Ascending aorta (tissue), 2 donors: ENCODE measurements at regions not wholly inside any gene's neighbourhood (a gene's known extent, or its start where the extent isn't known, plus 50 kb on each side); places are given as distances from the start of the nearest gene placed in this dataset.

Experiments
- DNase-seq, 2 donors: peaks; one replicate each; pipeline ENCODE4 v3.0.0-alpha.2; 2019; ENCODE audit warnings: low spot score in 2 of 2
- H3K27ac ChIP-seq, 2 donors: fragments of 200-600 bp; sonication (generic); one replicate each; pipeline ENCODE4 v1.5.1; 2016 to 2017; ENCODE audit warnings: mild to moderate bottlenecking in 1 of 2
- H3K27me3 ChIP-seq: fragments of 200-600 bp; sonication (generic); one replicate; pipeline ENCODE4 v1.5.1; 2017
- H3K36me3 ChIP-seq, 2 donors: fragments of 200-600 bp; sonication (generic); one replicate each; pipeline ENCODE4 v1.5.1; 2016
- H3K4me1 ChIP-seq, 2 donors: fragments of 200-600 bp; sonication (generic); one replicate each; pipeline ENCODE4 v1.5.1; 2016 to 2017; ENCODE audit warnings: mild to moderate bottlenecking in 1 of 2
- H3K4me3 ChIP-seq, 2 donors: fragments of 200-600 bp; sonication (generic); one replicate each; pipeline ENCODE4 v1.5.1; 2016 to 2017; ENCODE audit warnings: mild to moderate bottlenecking in 1 of 2
- H3K9me3 ChIP-seq, 2 donors: fragments of 200-600 bp; sonication (generic); one replicate each; pipeline ENCODE4 v1.5.1; 2016
- intact Hi-C: fragments of 100-400 bp; cut with DNase I; formaldehyde crosslinking; loops from one replicate; pipeline ENCODE4 v1.15.1; 2023
- TF ChIP-seq, protein P1 (sequence below), 3 experiments: fragments of 200-600 bp in 2 of 3; fragments of 450-650 bp in 1 of 3; sonication (generic) in 2 of 3; IDR thresholded peaks; one replicate each; pipeline ENCODE4 v1.5.1; 2016 to 2019; ENCODE audit warnings: antibody characterized with exemption in 3 of 3, mild to moderate bottlenecking in 1 of 3, moderate library complexity in 1 of 3

DNA sequence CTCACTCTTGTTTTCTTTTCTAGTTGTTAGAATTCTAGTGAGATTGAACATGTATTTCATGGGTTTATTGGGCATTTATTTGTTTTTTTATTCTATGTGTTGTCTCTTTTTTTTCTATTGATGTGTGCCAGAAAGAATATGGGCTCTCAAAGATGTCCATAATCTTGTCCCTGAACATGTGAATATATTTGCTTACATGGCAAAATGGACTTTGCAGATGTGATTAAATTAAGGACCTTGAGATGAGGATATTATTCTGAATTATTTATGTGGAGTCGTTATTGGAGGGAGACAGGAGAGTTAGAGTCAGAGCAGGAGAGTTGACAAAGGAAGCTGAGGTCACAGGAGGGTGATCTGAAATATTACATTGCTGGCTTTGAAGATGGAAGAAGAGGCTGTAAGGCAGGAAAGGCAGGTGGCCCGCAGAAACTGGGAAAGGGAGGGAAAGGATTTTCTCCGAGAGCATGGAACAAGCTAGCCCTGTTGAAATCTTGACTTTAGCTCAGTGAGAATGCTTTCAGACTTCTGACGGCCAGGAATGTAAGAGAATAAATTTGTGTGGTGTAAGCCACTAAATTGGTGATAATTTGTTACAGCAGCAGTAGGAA, 82.8 kb downstream of the NABP1 start:
- no peaks in the 10 kb centered on the region for H3K27me3 ChIP-seq
- intact Hi-C loops: no loop called here
- TF ChIP-seq, protein P1, sequence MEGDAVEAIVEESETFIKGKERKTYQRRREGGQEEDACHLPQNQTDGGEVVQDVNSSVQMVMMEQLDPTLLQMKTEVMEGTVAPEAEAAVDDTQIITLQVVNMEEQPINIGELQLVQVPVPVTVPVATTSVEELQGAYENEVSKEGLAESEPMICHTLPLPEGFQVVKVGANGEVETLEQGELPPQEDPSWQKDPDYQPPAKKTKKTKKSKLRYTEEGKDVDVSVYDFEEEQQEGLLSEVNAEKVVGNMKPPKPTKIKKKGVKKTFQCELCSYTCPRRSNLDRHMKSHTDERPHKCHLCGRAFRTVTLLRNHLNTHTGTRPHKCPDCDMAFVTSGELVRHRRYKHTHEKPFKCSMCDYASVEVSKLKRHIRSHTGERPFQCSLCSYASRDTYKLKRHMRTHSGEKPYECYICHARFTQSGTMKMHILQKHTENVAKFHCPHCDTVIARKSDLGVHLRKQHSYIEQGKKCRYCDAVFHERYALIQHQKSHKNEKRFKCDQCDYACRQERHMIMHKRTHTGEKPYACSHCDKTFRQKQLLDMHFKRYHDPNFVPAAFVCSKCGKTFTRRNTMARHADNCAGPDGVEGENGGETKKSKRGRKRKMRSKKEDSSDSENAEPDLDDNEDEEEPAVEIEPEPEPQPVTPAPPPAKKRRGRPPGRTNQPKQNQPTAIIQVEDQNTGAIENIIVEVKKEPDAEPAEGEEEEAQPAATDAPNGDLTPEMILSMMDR (IDR thresholded peaks at IDR 0.05): no peak

DNA sequence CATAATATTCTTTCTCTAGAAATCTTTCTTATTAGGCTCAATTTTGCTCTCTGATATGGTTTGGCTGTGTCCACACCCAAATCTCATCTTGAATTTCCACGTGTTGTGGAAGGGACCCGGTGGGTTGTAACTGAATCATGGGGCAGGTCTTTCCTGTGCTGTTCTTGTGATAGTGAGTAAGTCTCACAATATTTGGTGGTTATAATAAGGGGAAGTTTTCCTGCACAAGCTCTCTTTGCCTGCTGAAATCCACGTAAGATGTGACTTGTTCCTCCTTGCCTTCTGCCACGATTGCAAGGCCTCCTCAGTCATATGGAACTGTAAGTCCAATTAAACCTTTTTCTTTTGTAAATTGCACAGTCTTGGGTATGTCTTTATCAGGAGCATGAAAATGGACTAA, 73.8 kb downstream of the CAVIN2 start:
- TF ChIP-seq, protein P1 (IDR thresholded peaks at IDR 0.05): no peak
- Histone ChIP-seq H3K4me3 (no peak overlapping the region), H3K27me3 (no peaks in the 10 kb centered on the region), H3K27ac (no peak overlapping the region), H3K9me3 (peaks cover 0 to 3% of the 10 kb centered on the region in 2 donors), H3K36me3 (no peaks in the 10 kb centered on the region), H3K4me1 (no peaks in the 10 kb centered on the region)
- intact Hi-C loops: no loop called here
- DNase-seq: no peak

More for the DNA sequence above, 82.8 kb downstream of the NABP1 start:
- Histone ChIP-seq H3K9me3 (no peaks in the 10 kb centered on the region), H3K27ac (no peak overlapping the region), H3K4me1 (no peaks in the 10 kb centered on the region), H3K4me3 (no peak overlapping the region), H3K36me3 (no peaks in the 10 kb centered on the region)
- DNase-seq: no peak

DNA sequence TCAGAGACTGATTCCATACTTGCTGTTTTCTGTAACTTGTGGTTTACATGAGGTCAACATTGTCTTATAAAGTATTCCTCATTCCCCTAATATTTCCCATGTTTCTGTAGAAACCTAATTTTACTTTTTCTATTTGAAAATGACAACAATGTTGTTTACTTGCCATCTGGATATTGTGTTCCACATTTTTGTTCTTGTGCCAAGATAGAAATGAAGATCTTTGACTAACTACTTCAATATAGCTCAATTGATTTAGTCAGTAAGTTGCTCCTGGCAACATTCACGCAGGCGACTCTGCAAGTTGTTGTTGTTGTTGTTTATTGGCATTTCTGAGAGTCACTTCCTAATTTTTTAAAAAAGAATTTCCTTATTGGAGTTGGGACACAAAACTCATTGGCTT, 69.5 kb downstream of the CAVIN2 start:
- DNase-seq: no peak
- Histone ChIP-seq H3K27me3 (no peaks in the 10 kb centered on the region), H3K27ac (no peak overlapping the region), H3K9me3 (peaks cover 0 to 3% of the 10 kb centered on the region in 2 donors), H3K4me1 (no peaks in the 10 kb centered on the region), H3K36me3 (no peaks in the 10 kb centered on the region), H3K4me3 (no peak overlapping the region)
- TF ChIP-seq, protein P1 (IDR thresholded peaks at IDR 0.05): no peak
- intact Hi-C loops: no loop called here

DNA sequence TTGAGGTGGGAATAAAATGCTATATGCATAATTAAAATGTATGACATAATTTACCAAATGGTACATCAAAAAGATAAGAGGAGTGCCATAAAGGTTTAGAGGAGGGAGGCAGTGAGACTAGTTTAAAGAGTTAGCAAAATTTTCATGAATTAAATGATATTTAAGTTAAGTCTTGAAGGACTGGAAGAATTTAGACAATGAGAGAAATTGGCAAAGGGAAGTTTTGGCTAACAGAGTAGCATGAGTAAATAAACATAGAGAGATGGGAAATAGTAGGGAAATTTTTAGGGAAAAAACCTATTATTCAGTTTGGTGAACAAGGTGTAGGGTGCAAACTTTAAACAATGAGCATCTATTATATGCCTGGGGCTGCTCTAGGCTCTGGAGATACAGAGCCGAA, 68.8 kb downstream of the CAVIN2 start:
- intact Hi-C loops: no loop called here
- Histone ChIP-seq H3K27ac (no peak overlapping the region), H3K27me3 (no peaks in the 10 kb centered on the region), H3K4me1 (no peaks in the 10 kb centered on the region), H3K9me3 (peaks cover 0 to 3% of the 10 kb centered on the region in 2 donors), H3K4me3 (no peak overlapping the region), H3K36me3 (no peaks in the 10 kb centered on the region)
- no peak for DNase-seq
- TF ChIP-seq, protein P1 (IDR thresholded peaks at IDR 0.05): no peak

DNA sequence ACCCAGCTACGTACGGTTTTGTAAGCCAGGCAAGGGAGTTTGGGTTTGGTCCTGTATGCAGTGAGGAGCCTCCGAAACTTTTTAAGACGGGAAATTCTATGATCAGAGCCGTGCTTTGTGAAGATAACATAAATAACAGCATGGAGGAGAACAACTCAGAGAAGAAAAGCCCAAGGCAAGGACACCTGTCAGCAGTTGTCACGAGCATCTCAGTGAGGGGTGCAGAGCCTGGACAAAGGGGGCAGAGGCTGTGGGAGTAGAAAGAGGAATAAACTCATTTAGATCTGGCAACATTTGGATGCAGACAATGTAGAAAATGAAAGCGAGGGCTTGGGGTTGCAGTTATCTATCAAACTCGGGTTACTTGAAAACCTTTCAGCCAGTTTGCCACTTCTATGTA, 64.5 kb downstream of the CAVIN2 start:
- TF ChIP-seq, protein P1 (IDR thresholded peaks at IDR 0.05): no peak
- intact Hi-C loops: no loop called here

DNA sequence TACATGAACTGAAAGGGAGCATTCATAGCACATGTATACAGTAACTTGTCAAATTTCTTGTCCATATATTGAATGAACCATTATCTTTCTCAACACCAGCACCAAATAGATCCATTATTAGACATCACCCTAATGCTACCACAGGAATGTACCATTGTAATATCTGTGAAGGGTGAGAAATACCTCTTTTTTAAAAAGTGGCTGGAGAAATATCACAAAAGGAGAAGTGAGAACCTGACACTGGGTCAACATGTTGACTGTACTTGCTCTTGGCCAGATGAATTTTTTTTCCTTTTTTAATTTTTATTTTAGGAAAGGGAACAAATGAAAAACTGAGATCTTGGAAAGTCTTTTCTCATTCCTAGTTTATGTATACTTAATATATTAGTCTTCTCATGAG, 63.5 kb downstream of the CAVIN2 start:
- H3K27ac ChIP-seq: no peak overlapping the region
- no peaks in the 10 kb centered on the region for H3K36me3 ChIP-seq
- no peaks in the 10 kb centered on the region for H3K27me3 ChIP-seq
- H3K9me3 ChIP-seq: no peaks in the 10 kb centered on the region
- no peak for DNase-seq
- intact Hi-C loops: no loop called here
- H3K4me1 ChIP-seq: no peaks in the 10 kb centered on the region
- TF ChIP-seq, protein P1 (IDR thresholded peaks at IDR 0.05): no peak
- H3K4me3 ChIP-seq: no peak overlapping the region

More for the DNA sequence above, 64.5 kb downstream of the CAVIN2 start:
- no peaks in the 10 kb centered on the region for H3K9me3 ChIP-seq
- no peaks in the 10 kb centered on the region for H3K36me3 ChIP-seq
- no peak for DNase-seq
- no peaks in the 10 kb centered on the region for H3K27me3 ChIP-seq
- no peak overlapping the region for H3K4me3 ChIP-seq
- H3K27ac ChIP-seq: no peak overlapping the region
- no peaks in the 10 kb centered on the region for H3K4me1 ChIP-seq
